HEK293T (cell line): ENCODE measurements at regions not wholly inside any gene's neighbourhood (a gene's known extent, or its start where the extent isn't known, plus 50 kb on each side); places are given as distances from the start of the nearest gene placed in this dataset.

Source experiments
- FOXK2 ChIP-seq: fragments of 450-650 bp; IDR thresholded peaks from 2 replicates; pipeline ENCODE4 v1.6.1; 2016; ENCODE audit warnings: mild to moderate bottlenecking
- FOXM1 ChIP-seq: fragments of 450-650 bp; IDR thresholded peaks from 2 replicates; pipeline ENCODE4 v1.6.1; 2017; ENCODE audit warnings: mild to moderate bottlenecking, borderline replicate concordance
- L3MBTL2 ChIP-seq: fragments of 450-650 bp; conservative IDR thresholded peaks from 2 replicates; pipeline ENCODE4 v1.6.1; 2016; ENCODE audit warnings: mild to moderate bottlenecking
- PKNOX1 ChIP-seq: fragments of 450-650 bp; IDR thresholded peaks from 2 replicates; pipeline ENCODE4 v1.6.1; 2016
- SP1 ChIP-seq: fragments of 450-650 bp; IDR thresholded peaks from 2 replicates; pipeline ENCODE4 v1.6.1; 2017
- SUZ12 ChIP-seq: fragments of 450-650 bp; IDR thresholded peaks from 2 replicates; pipeline ENCODE4 v1.6.1; 2016; ENCODE audit warnings: mild to moderate bottlenecking
- TARDBP ChIP-seq: fragments of 450-650 bp; IDR thresholded peaks from 2 replicates; pipeline ENCODE4 v1.6.1; 2016
- ZNF384 ChIP-seq: fragments of 450-650 bp; IDR thresholded peaks from 2 replicates; pipeline ENCODE4 v1.6.1; 2016

GRCh38 chr12:67735868-67736267, 87.3 kb downstream of the DYRK2 start:
- TF ChIP-seq SP1 (no peak), FOXK2 (no peak), FOXM1 (no peak), PKNOX1 (no peak), SUZ12 (no peak), L3MBTL2 (no peak), TARDBP (no peak), ZNF384 (no peak)
